Stimulated activated CD4-positive, alpha-beta T cell treated with anti-CD3 and anti-CD28 coated beads, Interleukin-12 subunit alpha, Interleukin-12 subunit beta, amount 100 ng/mL, for 24 hours (primary cell): ENCODE measurements at regions not wholly inside any gene's neighbourhood (a gene's known extent, or its start where the extent isn't known, plus 50 kb on each side); places are given as distances from the start of the nearest gene placed in this dataset.

Experiments used
- DNase-seq, 2 experiments: peaks; one replicate each; pipeline ENCODE4 v3.0.0-alpha.2; 2020; ENCODE audit warnings: low read depth in 2 of 2

- DNase-seq = no peak
These were observed 1336.6 kb upstream of the CDH8 start for GRCh38 chr16:63372815-63373214.

GRCh38 chr16:63372283-63372682, 1336.0 kb upstream of the CDH8 start:
- DNase-seq = no peak

- DNase-seq = no peak
These were observed 1329.5 kb upstream of the CDH8 start for GRCh38 chr16:63365649-63366304.

GRCh38 chr16:63363738-63364137, 1327.5 kb upstream of the CDH8 start:
- no peak for DNase-seq

- no peak for DNase-seq
These were observed 1324.9 kb upstream of the CDH8 start for GRCh38 chr16:63361032-63361624.

GRCh38 chr16:63349961-63350360, 1313.7 kb upstream of the CDH8 start:
- DNase-seq = no peak

GRCh38 chr16:63346000-63346399, 1309.8 kb upstream of the CDH8 start:
- DNase-seq = no peak

GRCh38 chr16:63337264-63337663, 1301.0 kb upstream of the CDH8 start:
- DNase-seq = no peak

- no peak for DNase-seq
These were observed 1294.9 kb upstream of the CDH8 start for GRCh38 chr16:63331111-63331510.

- no peak for DNase-seq
These were observed 1290.6 kb upstream of the CDH8 start for GRCh38 chr16:63326736-63327339.

GRCh38 chr16:63323722-63324705, 1287.8 kb upstream of the CDH8 start:
- no peak for DNase-seq

- no peak for DNase-seq
These were observed 1286.8 kb upstream of the CDH8 start for GRCh38 chr16:63323055-63323454.

GRCh38 chr16:63315229-63315628, 1279.0 kb upstream of the CDH8 start:
- no peak for DNase-seq

GRCh38 chr16:63312346-63312745, 1276.1 kb upstream of the CDH8 start:
- no peak for DNase-seq

GRCh38 chr16:63311313-63311712, 1275.1 kb upstream of the CDH8 start:
- no peak for DNase-seq

- DNase-seq = no peak
These were observed 1266.6 kb upstream of the CDH8 start for GRCh38 chr16:63302811-63303210.

- no peak for DNase-seq
These were observed 1265.1 kb upstream of the CDH8 start for GRCh38 chr16:63301349-63301748.

GRCh38 chr16:63298993-63299392, 1262.8 kb upstream of the CDH8 start:
- no peak for DNase-seq

- DNase-seq = no peak
These were observed 1255.8 kb upstream of the CDH8 start for GRCh38 chr16:63292036-63292435.

GRCh38 chr16:63289834-63290460, 1253.7 kb upstream of the CDH8 start:
- no peak for DNase-seq

GRCh38 chr16:63287401-63287800, 1251.2 kb upstream of the CDH8 start:
- no peak for DNase-seq

- no peak for DNase-seq
These were observed 1247.5 kb upstream of the CDH8 start for GRCh38 chr16:63283721-63284120.
